K562 (cell line): ENCODE measurements at regions not wholly inside any gene's neighbourhood (a gene's known extent, or its start where the extent isn't known, plus 50 kb on each side); places are given as distances from the start of the nearest gene placed in this dataset.

ENCODE experiments used
- ATAC-seq: fragments of 200-7000 bp; cut with Tn5 transposase; 3 replicates; pipeline ENCODE4 v1.9.1; 2020; ENCODE audit warnings: moderate library complexity
- BruUV-seq: library from RNA; stranded (reverse); fragments of 400-500 nt; replicated peaks from 2 replicates; lab custom pipeline; 2021; lab: Mats Ljungman, UMichigan
- CTCF ChIA-PET: fragments of 300-600 bp; formaldehyde crosslinking; extraction: SDS; loops from one replicate; lab custom pipeline; 2021; ENCODE audit warnings: low intra/inter-chr PET ratio; lab: Yijun Ruan, JAX
- POLR2A ChIA-PET: fragments of 300-600, 350-650 bp; sonication (Branson Sonifier 250); formaldehyde crosslinking; extraction: SDS; loops from one replicate; lab custom pipeline; 2021; ENCODE audit warnings: antibody characterized with exemption, inconsistent platforms; lab: Yijun Ruan, JAX
- DNase-seq, 4 experiments: peaks; one replicate each; pipeline versions ENCODE4 v3.0.0 to v3.0.0-alpha.2; 2011 to 2018; ENCODE audit warnings: low spot score in 3 of 4, mixed read lengths in 3 of 4; ENCODE audit errors: extremely low read depth in 1 of 4
- FAIRE-seq: peaks from 2 replicates; lab custom pipeline; 2011; peaks lifted over from hg19 to GRCh38; lab: Jason Lieb, UNC
- H2AFZ ChIP-seq: 2 replicates; pipeline ENCODE4 v1.6.0; 2011; ENCODE audit warnings: low read depth, low read length, control low read depth, inconsistent platforms
- H3K27ac ChIP-seq: fragments of 200-600 bp; 3 replicates; pipeline ENCODE4 v1.8.0; 2011; ENCODE audit warnings: low read depth, mild to moderate bottlenecking, control low read depth, inconsistent platforms, low read length, moderate library complexity, mixed read lengths; ENCODE audit errors: extremely low read depth
- H3K27me3 ChIP-seq, 2 experiments: fragments of 300-600 bp in 1 of 2; 2 replicates in 1 of 2; 3 replicates in 1 of 2; pipeline versions ENCODE4 v1.6.0 to v1.8.0; 2011; ENCODE audit warnings: inconsistent platforms in 2 of 2, low read length in 2 of 2, mild to moderate bottlenecking in 1 of 2, mixed read lengths in 1 of 2, moderate library complexity in 1 of 2; ENCODE audit not compliant: control insufficient read depth in 2 of 2, insufficient read depth in 2 of 2
- H3K36me3 ChIP-seq: fragments of 300-600 bp; 3 replicates; pipeline ENCODE4 v1.8.0; 2011; ENCODE audit warnings: mild to moderate bottlenecking, low read length, inconsistent platforms; ENCODE audit not compliant: control insufficient read depth, insufficient read depth
- H3K4me1 ChIP-seq, 2 experiments: fragments of 200-600 bp in 1 of 2; replicated peaks in 1 of 2; 2 replicates in 1 of 2; 3 replicates in 1 of 2; pipeline versions ENCODE4 v1.5.1 to v1.8.0; 2011; ENCODE audit warnings: inconsistent platforms in 2 of 2, low read length in 2 of 2, mild to moderate bottlenecking in 1 of 2, mixed read lengths in 1 of 2, moderate library complexity in 1 of 2; ENCODE audit not compliant: control insufficient read depth in 2 of 2, insufficient read depth in 2 of 2
- H3K4me2 ChIP-seq: 2 replicates; pipeline ENCODE4 v1.6.1; 2011; ENCODE audit warnings: low read length, control low read depth, inconsistent platforms, mixed read lengths; ENCODE audit not compliant: insufficient read depth
- H3K4me3 ChIP-seq: fragments of 200-600 bp; sonication (generic), shearing (Covaris generic); 2 replicates; pipeline ENCODE4 v1.5.1; 2016; ENCODE audit warnings: control low read depth, inconsistent platforms
- H3K79me2 ChIP-seq: fragments of 200-600 bp; 3 replicates; pipeline ENCODE4 v1.8.0; 2011; ENCODE audit warnings: low read length, inconsistent platforms; ENCODE audit not compliant: control insufficient read depth, insufficient read depth
- H3K9ac ChIP-seq, 2 experiments: 2 replicates each; pipeline versions ENCODE4 v1.6.0 to v1.6.1; 2011; ENCODE audit warnings: low read depth in 2 of 2, low read length in 2 of 2, control low read depth in 1 of 2, inconsistent platforms in 1 of 2, mild to moderate bottlenecking in 1 of 2, mixed read lengths in 1 of 2; ENCODE audit not compliant: insufficient read depth in 1 of 2
- H3K9me1 ChIP-seq: one replicate; pipeline ENCODE4 v1.6.0; 2011; ENCODE audit warnings: inconsistent platforms, mild to moderate bottlenecking, low read length, moderate library complexity; ENCODE audit not compliant: control insufficient read depth, insufficient read depth
- H3K9me3 ChIP-seq: replicated peaks from 2 replicates; pipeline ENCODE4 v1.5.1; 2011; ENCODE audit warnings: low read depth, low read length, inconsistent platforms; ENCODE audit not compliant: control insufficient read depth, insufficient read depth
- H4K20me1 ChIP-seq: replicated peaks from 2 replicates; pipeline ENCODE4 v1.6.1; 2011; ENCODE audit warnings: low read length, inconsistent platforms, mixed read lengths; ENCODE audit not compliant: control insufficient read depth, insufficient read depth
- BRCA1 ChIP-seq, 2 experiments: fragments of 450-650 bp in 1 of 2; sonication (generic) in 1 of 2; formaldehyde crosslinking in 1 of 2; IDR thresholded peaks; 2 replicates each; pipeline versions ENCODE4 v1.5.0 to v1.6.1; 2017 to 2020; ENCODE audit warnings: mild to moderate bottlenecking in 1 of 2, missing genetic modification reagents in 1 of 2
- CLOCK ChIP-seq: fragments of 250-450 bp; sonication (Bioruptor Pico); IDR thresholded peaks from 2 replicates; pipeline ENCODE4 v1.4.0; 2020; ENCODE audit warnings: mild to moderate bottlenecking, moderate library complexity, borderline replicate concordance
- MECOM ChIP-seq: fragments of 250-450 bp; sonication (Bioruptor Pico); IDR thresholded peaks from 2 replicates; pipeline ENCODE4 v1.8.0; 2022; ENCODE audit warnings: inconsistent platforms
- MED1 ChIP-seq: sonication (generic); formaldehyde crosslinking; IDR thresholded peaks from 2 replicates; pipeline ENCODE4 v1.8.1; 2023; ENCODE audit warnings: missing genetic modification reagents, borderline replicate concordance
- WGBS: fragments of 100-300 bp; shearing (Covaris generic); methylation state at CpG from one replicate; pipeline ENCODE4 v1.1.6; 2016; ENCODE audit warnings: low coverage, mixed read lengths; ENCODE audit not compliant: insufficient coverage; ENCODE audit errors: missing lambda C conversion rate; 5-methylcytosine and 5-hydroxymethylcytosine counted together
- in situ Hi-C: fragments of 300-500 bp; cut with MboI; formaldehyde crosslinking; loops from 4 replicates; pipeline ENCODE4 v1.15.0; 2018; ENCODE audit warnings: inconsistent platforms, mixed read lengths
- intact Hi-C: fragments of 100-400 bp; cut with micrococcal nuclease; formaldehyde crosslinking; loops from 2 replicates; pipeline ENCODE4 v1.14.2; 2022

GRCh38 chr4:187433141-187433540, 562.4 kb upstream of the ZFP42 start:
- H3K9me1 ChIP-seq, result no peaks in the 10 kb centered on the region
- 5% methylated on average over 4 of the region's 4 CpGs for WGBS
- no peaks in the 10 kb centered on the region for H3K36me3 ChIP-seq
- no peaks in the 10 kb centered on the region for H3K27me3 ChIP-seq
- H3K4me2 ChIP-seq, result no peak overlapping the region
- intact Hi-C loops, result no loop called here
- no peak overlapping the region for H3K27ac ChIP-seq
- H3K9ac ChIP-seq, result no peak overlapping the region
- H4K20me1 ChIP-seq, result no peaks in the 10 kb centered on the region
- no peak overlapping the region for H3K4me3 ChIP-seq
- no peaks in the 10 kb centered on the region for H3K9me3 ChIP-seq
- TF ChIP-seq CLOCK (CRISPR knock-in tag), result no peak
- TF ChIP-seq MED1 (CRISPR knock-in tag), result no peak
- TF ChIP-seq MECOM (CRISPR knock-in tag), result no peak
- TF ChIP-seq BRCA1 (IDR thresholded peaks at IDR 0.05), result no peak
- TF ChIP-seq BRCA1 (CRISPR knock-in tag; IDR thresholded peaks at IDR 0.05), result no peak
- in situ Hi-C loops, result no loop called here
- H2AFZ ChIP-seq, result no peak overlapping the region
- no TSS peak for BruUV-seq
- no peak for ATAC-seq
- CTCF ChIA-PET, result no interaction called here
- no peaks in the 10 kb centered on the region for H3K4me1 ChIP-seq
- H3K79me2 ChIP-seq, result no peaks in the 10 kb centered on the region
- no peak for DNase-seq
- no peak for FAIRE-seq
- POLR2A ChIA-PET, result no interaction called here
